GM23338 (cell line): ENCODE measurements at regions not wholly inside any gene's neighbourhood (a gene's known extent, or its start where the extent isn't known, plus 50 kb on each side); places are given as distances from the start of the nearest gene placed in this dataset.

Source experiments
- ATAC-seq: fragments of 200-7000 bp; cut with Tn5 transposase; 3 replicates; pipeline ENCODE4 v1.9.1; 2020
- DNase-seq: peaks from one replicate; pipeline ENCODE4 v3.0.0-alpha.2; 2015; ENCODE audit warnings: low spot score
- H2AFZ ChIP-seq: fragments of 200-600 bp; sonication (generic); 2 replicates; pipeline ENCODE4 v1.8.0; 2016; ENCODE audit warnings: antibody characterized with exemption, mild to moderate bottlenecking, moderate library complexity
- H3F3A ChIP-seq: fragments of 200-600 bp; sonication (generic); replicated peaks from 2 replicates; pipeline ENCODE4 v1.8.0; 2017; ENCODE audit warnings: antibody characterized with exemption, mixed run types, low read depth
- H3K27ac ChIP-seq: fragments of 200-600 bp; sonication (generic); 2 replicates; pipeline ENCODE4 v1.6.1; 2016; ENCODE audit warnings: low read depth
- H3K27me3 ChIP-seq: fragments of 200-600 bp; sonication (generic); 2 replicates; pipeline ENCODE4 v1.8.0; 2016; ENCODE audit warnings: mild to moderate bottlenecking, mixed run types, moderate library complexity; ENCODE audit not compliant: insufficient read depth
- H3K36me3 ChIP-seq: fragments of 200-600 bp; sonication (generic); 2 replicates; pipeline ENCODE4 v1.8.0; 2016; ENCODE audit warnings: mild to moderate bottlenecking; ENCODE audit not compliant: insufficient read depth
- H3K4me1 ChIP-seq: fragments of 200-600 bp; sonication (generic); 2 replicates; pipeline ENCODE4 v1.8.0; 2016; ENCODE audit warnings: mild to moderate bottlenecking, moderate library complexity; ENCODE audit not compliant: insufficient read depth
- H3K4me2 ChIP-seq: fragments of 200-600 bp; sonication (generic); 2 replicates; pipeline ENCODE4 v1.7.1; 2017; ENCODE audit warnings: mixed run types
- H3K4me3 ChIP-seq: fragments of 200-600 bp; sonication (generic); 2 replicates; pipeline ENCODE4 v1.6.1; 2016; ENCODE audit warnings: mixed run types
- H3K79me2 ChIP-seq: fragments of 200-600 bp; sonication (generic); replicated peaks from 2 replicates; pipeline ENCODE4 v1.8.0; 2017; ENCODE audit warnings: mild to moderate bottlenecking; ENCODE audit not compliant: insufficient read depth
- H3K9me2 ChIP-seq: fragments of 200-600 bp; sonication (generic); 2 replicates; pipeline ENCODE4 v1.8.0; 2017; ENCODE audit not compliant: insufficient read depth
- H4K20me1 ChIP-seq: fragments of 200-600 bp; sonication (generic); replicated peaks from 2 replicates; pipeline ENCODE4 v1.8.0; 2017; ENCODE audit warnings: mild to moderate bottlenecking; ENCODE audit not compliant: insufficient read depth
- H3K27ac Mint-ChIP-seq: 2 replicates; pipeline ENCODE4 v1.8.0; 2020; ENCODE audit warnings: inconsistent platforms, mild to moderate bottlenecking, moderate library complexity, mixed read lengths
- H3K27me3 Mint-ChIP-seq: 3 replicates; pipeline ENCODE4 v1.8.0; 2022; ENCODE audit warnings: low read depth, mild to moderate bottlenecking, moderate library complexity, mixed read lengths, inconsistent platforms; ENCODE audit not compliant: insufficient read depth, poor library complexity
- H3K36me3 Mint-ChIP-seq: 3 replicates; pipeline ENCODE4 v1.8.0; 2021; ENCODE audit warnings: low read depth, mild to moderate bottlenecking, inconsistent platforms, moderate library complexity, mixed read lengths
- H3K4me1 Mint-ChIP-seq: 3 replicates; pipeline ENCODE4 v1.8.0; 2020; ENCODE audit warnings: mild to moderate bottlenecking, inconsistent platforms, mixed read lengths
- H3K4me3 Mint-ChIP-seq: 3 replicates; pipeline ENCODE4 v1.8.0; 2021; ENCODE audit warnings: moderate library complexity, mild to moderate bottlenecking, inconsistent platforms, mixed read lengths
- H3K9me3 Mint-ChIP-seq: 3 replicates; pipeline ENCODE4 v1.8.0; 2020; ENCODE audit warnings: moderate library complexity, mild to moderate bottlenecking, inconsistent platforms, mixed read lengths
- CREB1 ChIP-seq: fragments of 250-450 bp; sonication (Bioruptor Pico); IDR thresholded peaks from 2 replicates; pipeline ENCODE4 v1.5.0; 2020; ENCODE audit warnings: low read depth, mild to moderate bottlenecking, moderate library complexity
- CTCF ChIP-seq, 2 experiments: fragments of 200-600 bp in 1 of 2; sonication (generic) in 1 of 2; conservative IDR thresholded peaks; 2 replicates each; pipeline versions ENCODE4 v1.5.1 to v1.6.1; 2016 to 2017; ENCODE audit warnings: antibody characterized with exemption in 2 of 2, low read depth in 2 of 2, mild to moderate bottlenecking in 2 of 2, moderate library complexity in 1 of 2
- ETS1 ChIP-seq: IDR thresholded peaks from 2 replicates; pipeline ENCODE4 v1.6.1; 2016; ENCODE audit warnings: antibody characterized with exemption
- EZH2 ChIP-seq: fragments of 200-600 bp; sonication (generic); IDR thresholded peaks from one replicate; pipeline ENCODE4 v1.8.0; 2017; ENCODE audit warnings: antibody characterized with exemption, mild to moderate bottlenecking, low read depth; ENCODE audit not compliant: unreplicated experiment
- EZH2phosphoT487 ChIP-seq: fragments of 200-600 bp; sonication (generic); IDR thresholded peaks from one replicate; pipeline ENCODE4 v1.8.1; 2018; ENCODE audit warnings: antibody characterized with exemption; ENCODE audit not compliant: unreplicated experiment
- JUNB ChIP-seq: IDR thresholded peaks from one replicate; pipeline ENCODE4 v1.6.1; 2016; ENCODE audit warnings: antibody characterized with exemption; ENCODE audit not compliant: unreplicated experiment
- NANOG ChIP-seq: IDR thresholded peaks from 2 replicates; pipeline ENCODE4 v1.6.1; 2016; ENCODE audit warnings: antibody characterized with exemption, borderline replicate concordance
- POLR2AphosphoS5 ChIP-seq: IDR thresholded peaks from 2 replicates; pipeline ENCODE4 v1.6.1; 2016; ENCODE audit warnings: antibody characterized with exemption, low read depth
- REST ChIP-seq: IDR thresholded peaks from one replicate; pipeline ENCODE4 v1.6.1; 2018; ENCODE audit warnings: antibody characterized with exemption; ENCODE audit not compliant: unreplicated experiment
- STAT1 ChIP-seq: IDR thresholded peaks from one replicate; pipeline ENCODE4 v1.6.1; 2016; ENCODE audit warnings: antibody characterized with exemption; ENCODE audit not compliant: unreplicated experiment
- ZNF114 ChIP-seq: fragments of 250-450 bp; sonication (Bioruptor Pico); IDR thresholded peaks from 2 replicates; pipeline ENCODE4 v1.5.0; 2020; ENCODE audit warnings: mild to moderate bottlenecking, moderate library complexity
- ZNF331 ChIP-seq: fragments of 250-450 bp; sonication (Bioruptor Pico); IDR thresholded peaks from 2 replicates; pipeline ENCODE4 v1.5.0; 2020; ENCODE audit warnings: low read depth, mild to moderate bottlenecking, moderate library complexity
- ZNF462 ChIP-seq: fragments of 250-450 bp; sonication (Bioruptor Pico); IDR thresholded peaks from 2 replicates; pipeline ENCODE4 v1.5.0; 2020; ENCODE audit warnings: mild to moderate bottlenecking, moderate library complexity

- no peak overlapping the region for H3K4me3 Mint-ChIP-seq
Observed at GRCh38 chr3:124617177-124617576, 113.1 kb upstream of the UMPS start.

More at GRCh38 chr3:124617177-124617576, 113.1 kb upstream of the UMPS start:
- Histone ChIP-seq H3K27me3 (no peaks in the 10 kb centered on the region), H3F3A (no peaks in the 10 kb centered on the region), H3K27ac (no peak overlapping the region), H3K36me3 (no peaks in the 10 kb centered on the region), H2AFZ (no peak overlapping the region), H3K79me2 (no peaks in the 10 kb centered on the region), H4K20me1 (0 out of 2 replicates have a peak, but pooled peaks cover 5% of the 10 kb centered on the region), H3K4me1 (0 out of 2 replicates have a peak, but pooled peaks cover 4% of the 10 kb centered on the region), H3K4me3 (no peak overlapping the region), H3K4me2 (no peak overlapping the region), H3K9me2 (no peaks in the 10 kb centered on the region)
- ATAC-seq (no peak), DNase-seq (no peak)
- TF ChIP-seq NANOG (no peak), ETS1 (no peak), EZH2phosphoT487 (no peak), ZNF331 (no peak), POLR2AphosphoS5 (no peak), EZH2 (no peak), CREB1 (no peak), CTCF (conservative IDR thresholded peaks at IDR 0.05; ENCODE audit: low read depth in 2 of 2) (no peak), JUNB (no peak), ZNF114 (CRISPR knock-in tag) (no peak), STAT1 (no peak), REST (no peak), ZNF462 (CRISPR knock-in tag) (no peak)
- Mint-ChIP-seq H3K27ac (no peak overlapping the region), H3K36me3 (no peaks in the 10 kb centered on the region), H3K4me1 (peaks cover 12% of the 10 kb centered on the region; the same call in 2 of the 3 replicates), H3K9me3 (no peaks in the 10 kb centered on the region), H3K27me3 (peaks cover 3% of the 10 kb centered on the region)
